Skin of body (tissue), 1 donor: ENCODE measurements at regions not wholly inside any gene's neighbourhood (a gene's known extent, or its start where the extent isn't known, plus 50 kb on each side); places are given as distances from the start of the nearest gene placed in this dataset.

Experiments used
- DNase-seq: peaks from one replicate; lab custom pipeline; 2025; lab: John Stamatoyannopoulos, UW

GRCh38 chr1:199774433-199775089 lies 252.9 kb upstream of the NR5A2 start:
- DNase-seq, result no peak

- DNase-seq, result no peak
These were observed 250.6 kb upstream of the NR5A2 start for GRCh38 chr1:199776768-199777497.

DNA sequence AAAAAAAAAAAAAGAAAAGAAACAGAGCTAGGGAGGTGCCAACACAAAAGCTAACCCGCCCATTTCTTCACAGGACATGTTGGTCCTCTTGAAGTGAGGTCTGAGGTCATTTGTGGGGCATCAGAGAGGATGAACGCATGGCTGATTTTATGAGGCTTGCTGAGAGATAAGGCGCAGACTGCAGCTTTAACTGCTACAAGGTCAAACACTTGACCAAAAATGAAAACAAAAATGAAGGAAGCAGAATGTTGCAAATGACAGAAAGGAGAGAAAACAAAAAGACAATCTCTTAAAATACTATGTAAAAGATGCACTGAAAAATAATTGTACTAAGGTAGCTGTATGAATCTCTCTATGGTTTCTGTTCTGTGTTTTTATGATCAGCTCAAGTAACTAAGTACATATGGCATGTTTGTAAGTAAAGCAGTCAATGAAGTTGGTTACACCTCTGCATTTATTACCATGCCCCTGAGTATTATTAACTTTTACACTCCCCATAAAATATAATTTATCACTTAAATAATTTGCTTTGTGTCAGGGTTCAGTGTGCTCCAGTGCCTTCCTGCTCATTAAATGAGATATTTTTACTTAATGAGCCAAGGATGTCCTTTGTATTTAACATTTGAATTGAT lies 249.1 kb upstream of the NR5A2 start:
- DNase-seq, result no peak

DNA sequence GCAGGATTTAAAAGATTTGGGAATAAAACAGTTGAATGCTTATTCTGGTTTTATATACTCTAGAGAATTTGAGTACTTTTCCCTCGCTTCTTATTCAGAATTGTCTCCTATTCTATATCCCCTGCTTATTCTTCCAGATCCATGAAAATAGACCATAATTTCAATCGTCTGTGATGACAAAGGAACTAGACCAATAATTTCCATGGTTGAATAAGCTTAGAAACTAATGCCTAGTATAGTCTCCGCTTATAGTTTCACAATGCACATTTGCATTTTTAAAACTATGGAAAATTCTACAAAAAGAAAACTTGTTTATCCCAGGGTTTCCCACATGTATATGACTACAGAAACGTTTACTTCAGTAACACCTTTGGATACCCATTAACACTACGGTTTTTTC lies 247.4 kb upstream of the NR5A2 start:
- no peak for DNase-seq

DNA sequence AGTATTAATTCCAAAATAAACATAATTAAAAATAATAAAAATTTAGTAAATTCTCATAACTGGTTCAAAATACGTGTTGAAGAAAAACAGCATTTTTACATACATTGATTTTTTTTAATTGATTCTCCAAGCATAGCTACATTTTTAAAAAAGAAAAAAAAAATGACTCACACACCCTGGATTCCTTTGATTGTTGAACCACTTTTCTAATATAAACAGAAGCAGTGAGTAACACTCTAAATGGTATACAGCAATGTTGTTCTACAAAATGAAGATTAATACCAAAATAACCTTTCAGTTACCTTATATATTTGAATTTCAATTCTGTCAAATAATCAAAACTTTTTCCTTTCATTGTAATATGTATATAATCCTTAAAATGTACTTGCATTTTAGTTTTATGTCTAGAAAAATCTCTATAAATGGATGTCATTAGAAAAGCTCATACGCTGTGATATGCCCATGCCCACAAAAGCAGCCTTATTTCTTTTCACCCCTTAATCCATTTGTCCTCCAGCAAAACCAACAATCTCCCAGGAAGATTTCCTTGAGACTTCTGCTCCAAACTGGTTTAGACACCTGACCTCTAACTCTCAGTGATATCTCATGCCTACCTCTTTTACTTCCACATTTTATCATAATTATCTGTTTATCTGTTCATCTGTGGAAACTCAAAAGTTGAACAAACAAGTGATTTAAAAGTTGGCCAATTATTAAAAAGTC lies 246.4 kb upstream of the NR5A2 start:
- no peak for DNase-seq

- no peak for DNase-seq
These were observed 243.2 kb upstream of the NR5A2 start for GRCh38 chr1:199784138-199784895.

DNA sequence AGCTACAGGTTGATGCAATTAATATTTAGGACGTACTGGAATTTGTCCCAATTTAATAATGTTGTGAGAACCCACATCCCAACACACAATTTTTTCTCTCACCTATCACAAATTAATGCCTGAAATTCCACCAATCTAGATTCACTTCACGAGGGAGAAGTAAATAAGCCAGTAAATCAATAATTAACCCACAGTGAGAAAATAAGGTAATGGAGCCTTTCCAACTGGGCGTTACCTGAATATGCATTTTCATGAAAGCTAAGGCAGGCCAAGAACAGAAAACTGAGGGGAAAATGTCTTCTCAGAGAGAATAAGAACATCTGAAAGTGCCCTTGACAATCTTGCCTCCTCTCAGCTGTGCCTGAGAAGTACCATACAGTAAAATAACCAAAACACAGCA lies 240.8 kb upstream of the NR5A2 start:
- DNase-seq, result no peak

DNA sequence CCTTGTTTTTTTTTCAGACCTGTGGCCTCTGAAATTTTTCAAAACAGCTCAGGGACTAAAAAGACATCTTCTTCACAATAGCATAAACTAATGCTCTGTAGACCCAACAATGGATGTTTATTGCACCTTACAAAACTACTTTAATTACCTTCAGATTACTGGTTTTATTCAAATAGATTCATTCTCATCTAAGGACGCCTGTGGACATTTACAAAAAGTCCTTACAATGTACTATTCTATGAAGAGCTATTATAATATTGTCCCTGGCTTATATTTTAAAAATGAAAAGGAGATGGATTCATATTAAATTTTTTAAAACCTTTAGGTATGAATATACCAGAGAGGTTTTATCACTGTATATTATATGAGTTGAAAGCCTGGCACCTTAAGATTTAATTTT lies 238.4 kb upstream of the NR5A2 start:
- no peak for DNase-seq

DNA sequence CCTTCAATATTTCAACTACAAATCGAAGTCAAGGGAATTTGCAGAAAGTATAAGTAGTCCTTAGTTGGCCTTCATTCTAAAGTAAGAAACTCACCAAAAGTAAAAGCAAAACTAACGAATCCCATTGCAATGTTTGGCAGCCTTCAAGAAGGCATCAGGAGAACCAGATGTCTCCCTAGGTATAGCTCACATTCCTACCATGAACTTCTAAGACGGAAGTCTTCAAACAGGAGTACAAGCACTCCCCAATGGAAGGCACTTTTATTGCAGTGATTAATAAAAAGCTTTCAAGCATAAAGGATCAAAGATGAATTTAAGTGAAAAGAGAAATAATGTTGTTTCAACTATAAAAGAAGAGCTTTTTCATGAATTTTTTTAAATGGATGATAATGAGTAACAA lies 236.0 kb upstream of the NR5A2 start:
- no peak for DNase-seq

DNA sequence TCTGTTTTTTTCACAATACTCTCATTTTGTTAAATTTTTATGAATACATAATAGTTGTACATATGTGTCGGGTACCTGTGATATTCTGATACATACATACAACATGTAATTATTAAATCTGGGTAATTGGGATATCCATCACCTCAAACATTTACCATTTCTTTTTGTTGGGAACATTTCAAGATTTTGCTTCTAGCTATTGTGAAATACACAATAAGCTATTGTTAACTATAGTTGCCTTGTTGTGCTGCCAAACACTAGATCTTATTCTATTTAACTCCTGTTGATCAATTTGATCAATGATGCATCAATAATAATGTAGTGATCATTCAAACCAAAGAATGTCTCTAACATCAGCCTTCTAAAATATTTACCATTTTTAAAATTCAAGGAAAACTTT lies 234.6 kb upstream of the NR5A2 start:
- no peak for DNase-seq

DNA sequence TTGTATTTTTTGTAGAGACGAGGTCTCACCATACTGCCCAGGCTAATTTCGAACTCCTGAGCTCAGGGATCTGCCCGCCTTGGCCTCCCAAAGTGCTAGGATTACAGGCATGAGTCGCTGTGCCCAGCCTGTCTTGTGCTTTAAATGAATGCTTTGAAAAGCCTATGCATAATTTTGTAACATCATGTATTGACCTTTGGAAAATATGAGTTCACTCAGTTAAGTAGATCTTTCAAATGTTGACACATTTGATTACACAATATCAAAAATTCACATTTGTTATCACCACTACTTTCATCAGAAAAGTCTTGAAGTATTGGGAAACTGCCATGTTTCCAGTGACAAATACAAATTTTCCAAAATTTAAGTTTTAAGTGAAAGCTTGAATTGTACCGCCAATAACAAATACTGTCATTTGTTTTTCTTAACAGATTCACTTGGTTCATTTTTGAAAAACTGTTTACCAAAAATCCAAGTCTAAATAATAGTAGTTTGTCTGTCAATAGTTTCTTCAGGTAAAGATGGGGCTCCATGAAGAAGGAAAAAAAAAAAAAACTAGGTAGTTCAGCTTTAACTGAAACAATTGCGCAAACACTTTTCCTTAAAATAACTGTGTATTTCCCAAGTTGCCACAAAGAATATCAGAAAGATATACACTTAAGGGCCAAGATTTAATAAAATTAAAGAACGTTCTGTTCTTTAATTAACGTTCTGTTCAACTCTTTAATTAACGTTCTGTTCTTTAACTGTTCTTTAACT lies 233.2 kb upstream of the NR5A2 start:
- no peak for DNase-seq

DNA sequence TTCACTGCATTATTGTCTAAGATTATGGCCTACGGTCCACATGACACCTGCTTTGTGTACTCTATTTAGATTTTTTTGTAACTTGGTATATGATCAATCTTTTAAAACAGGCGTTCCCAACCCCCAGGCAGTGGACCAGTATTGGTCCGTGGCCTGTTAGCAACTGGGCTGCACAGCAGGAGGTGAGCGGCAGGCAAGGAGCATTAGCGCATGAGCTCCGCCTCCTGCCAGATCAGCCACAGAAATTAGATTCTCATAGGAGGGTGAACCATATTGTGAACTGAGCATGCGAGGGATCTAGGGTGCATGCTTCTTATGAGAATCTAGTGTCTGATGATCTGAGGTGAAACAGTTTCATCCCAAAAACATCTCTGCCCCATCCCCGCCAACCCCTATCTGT lies 228.4 kb upstream of the NR5A2 start:
- no peak for DNase-seq

DNA sequence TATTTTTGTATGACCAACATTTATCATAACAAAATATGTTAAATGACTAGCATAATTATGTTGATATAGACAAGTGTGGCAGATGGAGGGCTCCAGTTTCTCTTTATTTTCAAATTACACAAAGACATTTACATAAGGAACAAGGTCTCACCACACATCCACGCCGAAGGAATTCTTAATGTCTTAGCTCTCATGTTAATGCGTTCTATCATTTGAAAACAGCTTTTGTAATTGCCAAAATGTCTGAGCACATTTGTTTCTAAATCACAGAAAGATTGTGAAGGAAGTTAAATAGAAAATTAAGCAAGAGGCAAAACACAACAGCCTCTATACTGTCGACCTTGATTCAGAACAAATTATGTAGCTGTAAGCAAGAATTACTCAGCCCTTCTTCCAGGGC lies 223.0 kb upstream of the NR5A2 start:
- no peak for DNase-seq

- no peak for DNase-seq
These were observed 219.2 kb upstream of the NR5A2 start for GRCh38 chr1:199808110-199808870.

- no peak for DNase-seq
These were observed 218.2 kb upstream of the NR5A2 start for GRCh38 chr1:199809311-199809710.

DNA sequence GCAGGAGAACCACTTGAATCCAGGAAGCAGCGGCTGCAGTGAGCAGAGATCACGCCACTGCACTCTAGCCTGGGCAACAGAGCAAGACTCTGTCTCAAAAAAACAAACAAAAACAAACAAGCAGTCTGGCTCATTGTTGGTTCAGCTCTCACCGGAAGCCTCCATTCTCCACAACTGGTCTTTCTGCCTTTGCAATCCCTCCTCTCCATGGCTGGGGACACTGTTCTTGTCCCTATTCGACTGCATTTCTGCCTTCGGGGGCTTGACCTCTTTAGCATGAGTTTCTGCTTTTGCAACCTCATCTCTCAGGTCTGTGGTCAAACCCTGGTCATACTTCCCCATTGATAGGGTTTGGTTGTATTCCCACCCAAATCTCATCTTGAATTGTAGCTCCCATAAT lies 216.3 kb upstream of the NR5A2 start:
- DNase-seq, result no peak

DNA sequence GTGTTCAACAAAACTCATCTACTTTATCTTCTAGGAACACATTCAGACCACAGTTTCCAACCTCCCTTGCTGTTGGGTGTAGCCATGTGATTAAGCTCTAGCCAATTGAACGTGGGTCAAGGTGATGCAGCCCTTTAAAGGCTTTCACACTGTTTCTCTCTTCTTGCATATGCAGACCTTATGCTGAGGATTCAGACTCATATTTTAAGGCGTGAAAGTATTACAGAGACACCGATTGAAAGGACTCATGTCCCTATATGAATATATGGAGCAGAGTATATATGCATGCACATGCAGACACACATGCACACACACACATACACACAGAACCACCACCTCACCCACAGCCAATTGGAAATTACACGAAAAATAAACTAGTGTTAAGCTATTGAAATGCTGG lies 214.3 kb upstream of the NR5A2 start:
- DNase-seq, result no peak

GRCh38 chr1:199815947-199816346 lies 211.6 kb upstream of the NR5A2 start:
- no peak for DNase-seq

- no peak for DNase-seq
These were observed 210.2 kb upstream of the NR5A2 start for GRCh38 chr1:199817266-199817665.
